T-cell (primary cell): ENCODE measurements at regions not wholly inside any gene's neighbourhood (a gene's known extent, or its start where the extent isn't known, plus 50 kb on each side); places are given as distances from the start of the nearest gene placed in this dataset.

ENCODE experiments used
- ATAC-seq, 4 experiments: fragments of 200-7000 bp in 3 of 4; fragments of 150-1000 bp in 1 of 4; cut with Tn5 transposase; replicated peaks in 1 of 4; 1 replicate in 3 of 4; 2 replicates in 1 of 4; pipeline ENCODE4 v1.10.0; 2021; ENCODE audit warnings: moderate library complexity in 3 of 4, mild to moderate bottlenecking in 2 of 4, moderate number of reproducible peaks in 1 of 4
- CTCF ChIA-PET, 2 donors: fragments of 300-600 bp; sonication (Branson Sonifier 250); formaldehyde crosslinking; loops; one replicate each; lab custom pipeline; 2022; ENCODE audit warnings: antibody characterized with exemption in 2 of 2; lab: Charles Lee
- POLR2A ChIA-PET, 2 donors: fragments of 300-600 bp; sonication (Branson Sonifier 250); formaldehyde crosslinking; loops; one replicate each; lab custom pipeline; 2022; ENCODE audit warnings: antibody characterized with exemption in 2 of 2; lab: Charles Lee
- DNase-seq, 35 experiments: peaks; one replicate each; pipeline versions ENCODE4 v3.0.0 to v3.0.0-alpha.2; 2013 to 2023
- H3K27ac ChIP-seq: one replicate; pipeline ENCODE4 v1.5.1; 2013; ENCODE audit warnings: low read length
- H3K27me3 ChIP-seq, 2 experiments: replicated peaks in 1 of 2; 1 replicate in 1 of 2; 2 replicates in 1 of 2; pipeline versions ENCODE4 v1.6.1 to v1.7.0; 2013; ENCODE audit warnings: low read length in 1 of 2, mixed read lengths in 1 of 2; ENCODE audit not compliant: control insufficient read depth in 2 of 2, insufficient read depth in 2 of 2; ENCODE audit errors: extremely low read depth in 1 of 2
- H3K36me3 ChIP-seq, 2 donors: 1 replicate in 1 of 2; 2 replicates in 1 of 2; pipeline versions ENCODE4 v1.6.1 to v1.7.0; 2013; ENCODE audit warnings: low read length in 1 of 2; ENCODE audit not compliant: control insufficient read depth in 2 of 2, insufficient read depth in 1 of 2; ENCODE audit errors: extremely low read depth in 1 of 2
- H3K4me1 ChIP-seq, 2 experiments: 1 replicate in 1 of 2; 2 replicates in 1 of 2; pipeline versions ENCODE4 v1.6.1 to v1.7.0; 2013; ENCODE audit warnings: low read length in 2 of 2, mixed read lengths in 1 of 2; ENCODE audit not compliant: insufficient read depth in 2 of 2, control insufficient read depth in 1 of 2; ENCODE audit errors: extremely low read depth in 1 of 2
- H3K4me3 ChIP-seq, 2 donors: 1 replicate in 1 of 2; 2 replicates in 1 of 2; pipeline versions ENCODE4 v1.5.1 to v1.7.0; 2013; ENCODE audit warnings: mild to moderate bottlenecking in 2 of 2, low read length in 1 of 2, moderate library complexity in 1 of 2; ENCODE audit not compliant: control insufficient read depth in 1 of 2; ENCODE audit errors: extremely low read depth in 1 of 2
- H3K9me3 ChIP-seq: 2 replicates; pipeline ENCODE4 v1.7.0; 2013
- H3K27ac Mint-ChIP-seq, 2 donors: one replicate each; pipeline ENCODE4 v1.8.0; 2020 to 2021; ENCODE audit warnings: mild to moderate bottlenecking in 2 of 2, mixed read lengths in 2 of 2
- H3K27me3 Mint-ChIP-seq, 2 donors: one replicate each; pipeline ENCODE4 v1.8.0; 2021 to 2022; ENCODE audit warnings: mixed read lengths in 2 of 2
- H3K36me3 Mint-ChIP-seq: one replicate; pipeline ENCODE4 v1.8.0; 2021; ENCODE audit warnings: mixed read lengths
- H3K4me1 Mint-ChIP-seq, 3 donors: one replicate each; pipeline ENCODE4 v1.8.0; 2020 to 2022; ENCODE audit warnings: mixed read lengths in 3 of 3, mild to moderate bottlenecking in 1 of 3
- H3K4me3 Mint-ChIP-seq, 3 donors: one replicate each; pipeline ENCODE4 v1.8.0; 2020 to 2022; ENCODE audit warnings: mild to moderate bottlenecking in 3 of 3, mixed read lengths in 3 of 3, moderate library complexity in 3 of 3
- H3K9me3 Mint-ChIP-seq, 3 donors: one replicate each; pipeline ENCODE4 v1.8.0; 2020 to 2022; ENCODE audit warnings: mixed read lengths in 3 of 3
- WGBS: methylation state at CpG from one replicate; pipeline ENCODE4 v1.1.5; 2013; ENCODE audit warnings: missing lambda C conversion rate; ENCODE audit not compliant: insufficient coverage; 5-methylcytosine and 5-hydroxymethylcytosine counted together

GRCh38 chr3:31067004-31067403 lies 172.5 kb upstream of the GADL1 start:
- H3K4me1 ChIP-seq, result no peaks in the 10 kb centered on the region
- DNase-seq (no peak), ATAC-seq (no peak)
- H3K27ac ChIP-seq, result no peak overlapping the region
- Mint-ChIP-seq H3K27me3 (no peaks in the 10 kb centered on the region), H3K36me3 (peaks cover 6% of the 10 kb centered on the region), H3K27ac (no peak overlapping the region), H3K4me3 (no peak overlapping the region), H3K9me3 (peaks cover 2 to 8% (median 3%) of the 10 kb centered on the region in 3 donors), H3K4me1 (no peaks in the 10 kb centered on the region)
- POLR2A ChIA-PET, result no interaction called here
- H3K4me3 ChIP-seq, result no peak overlapping the region
- no peaks in the 10 kb centered on the region for H3K27me3 ChIP-seq
- H3K9me3 ChIP-seq, result peaks cover 3% of the 10 kb centered on the region
- WGBS, result no CpG with 5 or more reads among the region's 5 CpGs
- no peaks in the 10 kb centered on the region for H3K36me3 ChIP-seq
- CTCF ChIA-PET, result no interaction called here

DNA sequence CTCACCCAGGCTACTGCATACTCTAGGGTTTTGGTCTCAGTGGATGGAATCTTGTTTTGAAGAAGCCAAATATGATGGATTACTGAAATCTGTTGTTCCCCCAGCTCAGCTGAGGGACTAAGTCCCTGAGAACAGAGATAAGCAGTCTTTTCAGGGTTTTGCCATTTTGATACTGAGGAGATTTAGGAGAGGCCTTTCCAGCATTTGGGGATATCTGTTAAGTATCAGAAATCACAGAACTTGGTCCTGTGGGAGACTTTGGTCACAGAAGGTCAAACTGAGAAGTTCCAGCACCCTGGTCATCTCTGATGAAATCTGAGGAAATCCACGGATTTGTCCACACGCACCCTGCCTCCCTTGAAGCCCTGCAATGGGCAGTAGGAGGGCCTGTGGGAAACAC lies 181.0 kb upstream of the GADL1 start:
- Mint-ChIP-seq H3K27ac (no peak overlapping the region), H3K4me1 (peaks cover 0 to 6% (median 5%) of the 10 kb centered on the region in 3 donors), H3K27me3 (peaks cover 0 to 3% of the 10 kb centered on the region in 2 donors), H3K9me3 (peaks cover 2 to 14% (median 3%) of the 10 kb centered on the region in 3 donors), H3K36me3 (peaks cover 7% of the 10 kb centered on the region), H3K4me3 (no peak overlapping the region)
- H3K4me1 ChIP-seq, result no peaks in the 10 kb centered on the region
- H3K27me3 ChIP-seq, result no peaks in the 10 kb centered on the region
- H3K4me3 ChIP-seq, result no peak overlapping the region
- CTCF ChIA-PET, result no interaction called here
- peaks cover 3% of the 10 kb centered on the region for H3K9me3 ChIP-seq
- 100% methylated on average over 2 of the region's 2 CpGs for WGBS
- POLR2A ChIA-PET, result no interaction called here
- no peak for ATAC-seq
- no peaks in the 10 kb centered on the region for H3K36me3 ChIP-seq
- DNase-seq, result no peak
- no peak overlapping the region for H3K27ac ChIP-seq

GRCh38 chr3:31075876-31076275 lies 181.4 kb upstream of the GADL1 start:
- Histone ChIP-seq H3K27me3 (no peaks in the 10 kb centered on the region), H3K4me1 (no peaks in the 10 kb centered on the region), H3K27ac (no peak overlapping the region), H3K9me3 (peaks cover 3% of the 10 kb centered on the region), H3K36me3 (no peaks in the 10 kb centered on the region), H3K4me3 (no peak overlapping the region)
- H3K9me3 Mint-ChIP-seq, result peaks cover 2 to 14% (median 3%) of the 10 kb centered on the region in 3 donors
- H3K27ac Mint-ChIP-seq, result no peak overlapping the region
- H3K36me3 Mint-ChIP-seq, result peaks cover 7% of the 10 kb centered on the region
- H3K4me1 Mint-ChIP-seq, result peaks cover 0 to 6% (median 5%) of the 10 kb centered on the region in 3 donors
- ChIA-PET POLR2A (no interaction called here), CTCF (no interaction called here)
- H3K27me3 Mint-ChIP-seq, result peaks cover 0 to 3% of the 10 kb centered on the region in 2 donors
- DNase-seq, result no peak
- no peak for ATAC-seq
- no peak overlapping the region for H3K4me3 Mint-ChIP-seq
- 70% methylated on average over 4 of the region's 6 CpGs for WGBS

GRCh38 chr3:31077021-31077601 lies 182.7 kb upstream of the GADL1 start:
- Mint-ChIP-seq H3K27me3 (peaks cover 0 to 3% of the 10 kb centered on the region in 2 donors), H3K4me3 (no peak overlapping the region), H3K36me3 (peaks cover 4% of the 10 kb centered on the region), H3K9me3 (peaks cover 0 to 5% (median 0%) of the 10 kb centered on the region in 3 donors), H3K4me1 (peaks cover 0 to 6% (median 5%) of the 10 kb centered on the region in 3 donors), H3K27ac (no peak overlapping the region)
- Histone ChIP-seq H3K4me3 (no peak overlapping the region), H3K27me3 (no peaks in the 10 kb centered on the region), H3K4me1 (no peaks in the 10 kb centered on the region), H3K27ac (no peak overlapping the region), H3K9me3 (no peaks in the 10 kb centered on the region), H3K36me3 (no peaks in the 10 kb centered on the region)
- DNase-seq (no peak), ATAC-seq (peak in 3 of 4 experiments; percentile 42 to 60 (median 43))
- CTCF ChIA-PET, result interaction anchor here in 1 of 2 donors (0.7 kb wide), 1 partner anchor 120 kb away, joined by 6 read pairs; no protein-coding TSS in a partner anchor
- WGBS, result 28% methylated on average over 2 of the region's 3 CpGs
- POLR2A ChIA-PET, result interaction anchor here in 1 of 2 donors (0.6 to 0.7 kb wide), 2 partner anchors 12 to 215 kb away, joined by 3 to 8 read pairs; no protein-coding TSS in a partner anchor

DNA sequence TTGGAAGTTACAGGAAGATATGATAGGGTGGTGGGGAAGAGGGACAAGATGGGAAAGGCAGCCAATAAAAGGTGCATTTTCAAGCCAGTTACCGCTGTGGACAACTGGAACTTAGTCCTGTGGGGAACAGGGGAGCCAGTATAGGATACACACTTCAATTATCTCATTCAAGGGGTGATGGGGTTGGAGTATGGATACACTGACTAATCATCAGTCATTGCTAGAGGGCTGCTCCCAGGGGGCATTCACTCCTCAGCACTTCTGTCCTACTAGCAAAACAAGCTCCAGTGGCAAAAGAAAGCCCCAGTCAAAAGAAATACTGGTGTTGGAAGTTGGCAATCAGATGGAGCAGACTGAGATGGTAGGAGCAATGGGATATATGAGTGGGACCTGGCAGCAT lies 183.4 kb upstream of the GADL1 start:
- Mint-ChIP-seq H3K27ac (no peak overlapping the region), H3K4me1 (peaks cover 0 to 6% (median 5%) of the 10 kb centered on the region in 3 donors), H3K4me3 (no peak overlapping the region), H3K27me3 (peaks cover 0 to 3% of the 10 kb centered on the region in 2 donors), H3K36me3 (no peaks in the 10 kb centered on the region), H3K9me3 (no peaks in the 10 kb centered on the region)
- no peaks in the 10 kb centered on the region for H3K36me3 ChIP-seq
- no peak overlapping the region for H3K27ac ChIP-seq
- CTCF ChIA-PET, result no interaction called here
- no peak for ATAC-seq
- no peaks in the 10 kb centered on the region for H3K4me1 ChIP-seq
- no peaks in the 10 kb centered on the region for H3K27me3 ChIP-seq
- no CpG with 5 or more reads among the region's 1 CpG for WGBS
- no peak for DNase-seq
- no peak overlapping the region for H3K4me3 ChIP-seq
- POLR2A ChIA-PET, result no interaction called here
- H3K9me3 ChIP-seq, result no peaks in the 10 kb centered on the region

DNA sequence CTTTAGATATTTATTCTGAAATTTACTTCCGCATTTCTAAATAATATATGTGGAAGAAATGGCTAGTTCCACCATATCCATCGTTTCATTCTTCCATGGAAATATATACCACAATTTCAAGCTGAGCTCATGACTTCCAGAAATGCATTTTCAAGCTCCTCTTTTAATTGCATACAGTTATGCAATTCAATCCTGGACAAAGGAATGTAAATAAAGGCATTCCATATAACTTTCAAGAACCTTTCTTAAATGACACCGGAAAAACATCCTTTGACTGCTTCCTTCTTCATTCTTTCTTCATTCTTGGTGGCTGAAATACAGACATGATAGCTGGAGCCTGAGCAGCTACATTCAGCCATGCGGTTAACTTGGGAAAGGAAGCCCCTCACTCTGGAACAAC lies 185.2 kb upstream of the GADL1 start:
- CTCF ChIA-PET, result no interaction called here
- H3K4me1 Mint-ChIP-seq, result peaks cover 0 to 6% (median 5%) of the 10 kb centered on the region in 3 donors
- WGBS, result no CpG with 5 or more reads among the region's 4 CpGs

More for the DNA sequence above, 185.2 kb upstream of the GADL1 start:
- H3K9me3 Mint-ChIP-seq, result no peaks in the 10 kb centered on the region
- no peak overlapping the region for H3K27ac Mint-ChIP-seq
- no peaks in the 10 kb centered on the region for H3K27me3 ChIP-seq
- no peaks in the 10 kb centered on the region for H3K9me3 ChIP-seq
- no peak overlapping the region for H3K4me3 Mint-ChIP-seq
- peaks cover 0 to 3% of the 10 kb centered on the region in 2 donors for H3K27me3 Mint-ChIP-seq
- H3K4me1 ChIP-seq, result no peaks in the 10 kb centered on the region
- ATAC-seq, result no peak
- H3K4me3 ChIP-seq, result no peak overlapping the region
- H3K36me3 Mint-ChIP-seq, result no peaks in the 10 kb centered on the region
- H3K36me3 ChIP-seq, result no peaks in the 10 kb centered on the region
- DNase-seq, result no peak
- H3K27ac ChIP-seq, result no peak overlapping the region
- POLR2A ChIA-PET, result no interaction called here
